CD14-positive monocyte (primary cell): ENCODE measurements at regions not wholly inside any gene's neighbourhood (a gene's known extent, or its start where the extent isn't known, plus 50 kb on each side); places are given as distances from the start of the nearest gene placed in this dataset.

Experiments used
- DNase-seq, 3 donors: peaks; one replicate each; pipeline ENCODE4 v3.0.0-alpha.2; 2011 to 2022
- H2AFZ ChIP-seq: 2 replicates; pipeline ENCODE4 v1.6.0; 2012; ENCODE audit warnings: mild to moderate bottlenecking, low read depth, low read length, inconsistent platforms; ENCODE audit not compliant: insufficient read depth, poor library complexity, severe bottlenecking
- H3K27ac ChIP-seq, 2 donors: 1 replicate in 1 of 2; 2 replicates in 1 of 2; pipeline ENCODE4 v1.5.1; 2012 to 2013; ENCODE audit warnings: low read length in 2 of 2, control low read depth in 1 of 2, inconsistent platforms in 1 of 2, low read depth in 1 of 2, mild to moderate bottlenecking in 1 of 2
- H3K27me3 ChIP-seq, 2 donors: one replicate each; pipeline versions ENCODE4 v1.6.0 to v1.6.1; 2011 to 2013; ENCODE audit warnings: low read length in 2 of 2; ENCODE audit not compliant: control insufficient read depth in 2 of 2, insufficient read depth in 2 of 2
- H3K36me3 ChIP-seq, 2 donors: replicated peaks in 1 of 2; 1 replicate in 1 of 2; 2 replicates in 1 of 2; pipeline versions ENCODE4 v1.5.1 to v1.6.1; 2012 to 2013; ENCODE audit warnings: low read length in 2 of 2, control low read depth in 1 of 2, inconsistent platforms in 1 of 2, mild to moderate bottlenecking in 1 of 2; ENCODE audit not compliant: insufficient read depth in 2 of 2, control insufficient read depth in 1 of 2
- H3K4me1 ChIP-seq, 2 donors: 1 replicate in 1 of 2; 2 replicates in 1 of 2; pipeline versions ENCODE4 v1.5.1 to v1.6.1; 2012 to 2013; ENCODE audit warnings: low read length in 2 of 2, control low read depth in 1 of 2, inconsistent platforms in 1 of 2, mild to moderate bottlenecking in 1 of 2, moderate library complexity in 1 of 2; ENCODE audit not compliant: insufficient read depth in 2 of 2, control insufficient read depth in 1 of 2
- H3K4me2 ChIP-seq: replicated peaks from 2 replicates; pipeline ENCODE3; 2012; ENCODE audit warnings: low read length, moderate library complexity, mild to moderate bottlenecking; ENCODE audit not compliant: poor library complexity, severe bottlenecking; ENCODE audit errors: extremely low read depth
- H3K4me3 ChIP-seq, 3 experiments: fragments of 200-600 bp in 1 of 3; sonication (generic) in 1 of 3; replicated peaks in 1 of 3; 1 replicate in 2 of 3; 2 replicates in 1 of 3; pipeline ENCODE4 v1.5.1; 2011 to 2013; ENCODE audit warnings: low read length in 3 of 3, mild to moderate bottlenecking in 3 of 3, control low read depth in 2 of 3, low read depth in 2 of 3, inconsistent platforms in 1 of 3, moderate library complexity in 1 of 3
- H3K79me2 ChIP-seq: 2 replicates; pipeline ENCODE4 v1.6.0; 2012; ENCODE audit warnings: mild to moderate bottlenecking, control low read depth, inconsistent platforms, low read length, moderate library complexity; ENCODE audit not compliant: insufficient read depth
- H3K9ac ChIP-seq: 2 replicates; pipeline ENCODE4 v1.6.0; 2017; ENCODE audit warnings: low read length, mild to moderate bottlenecking; ENCODE audit not compliant: insufficient read depth, poor library complexity, severe bottlenecking
- H3K9me3 ChIP-seq, 2 donors: replicated peaks in 1 of 2; 1 replicate in 1 of 2; 2 replicates in 1 of 2; pipeline versions ENCODE4 v1.5.1 to v1.6.1; 2012 to 2013; ENCODE audit warnings: low read length in 2 of 2, control low read depth in 1 of 2; ENCODE audit not compliant: control insufficient read depth in 1 of 2, insufficient read depth in 1 of 2
- H4K20me1 ChIP-seq: 2 replicates; pipeline ENCODE4 v1.6.0; 2012; ENCODE audit warnings: mild to moderate bottlenecking, low read length, control low read depth, moderate library complexity; ENCODE audit not compliant: insufficient read depth
- H3K27ac Mint-ChIP-seq, 7 donors: one replicate each; pipeline ENCODE4 v1.8.0; 2020; ENCODE audit warnings: mild to moderate bottlenecking in 7 of 7, mixed read lengths in 7 of 7, moderate library complexity in 6 of 7, inconsistent platforms in 2 of 7
- H3K27me3 Mint-ChIP-seq, 3 donors: one replicate each; pipeline ENCODE4 v1.8.0; 2021 to 2022; ENCODE audit warnings: low read depth in 3 of 3, mild to moderate bottlenecking in 3 of 3, mixed read lengths in 3 of 3, moderate library complexity in 3 of 3, inconsistent platforms in 1 of 3
- H3K36me3 Mint-ChIP-seq, 2 donors: one replicate each; pipeline ENCODE4 v1.8.0; 2020; ENCODE audit warnings: mixed read lengths in 2 of 2, inconsistent platforms in 1 of 2, mild to moderate bottlenecking in 1 of 2
- H3K4me1 Mint-ChIP-seq: one replicate; pipeline ENCODE4 v1.8.0; 2020; ENCODE audit warnings: mild to moderate bottlenecking, mixed read lengths
- H3K4me3 Mint-ChIP-seq, 2 donors: one replicate each; pipeline ENCODE4 v1.8.0; 2020; ENCODE audit warnings: mild to moderate bottlenecking in 2 of 2, mixed read lengths in 2 of 2, moderate library complexity in 1 of 2
- H3K9me3 Mint-ChIP-seq, 7 donors: one replicate each; pipeline ENCODE4 v1.8.0; 2020 to 2022; ENCODE audit warnings: mixed read lengths in 7 of 7, mild to moderate bottlenecking in 6 of 7, moderate library complexity in 6 of 7, inconsistent platforms in 2 of 7
- WGBS: methylation state at CpG from one replicate; pipeline ENCODE4 v1.1.5; 2013; ENCODE audit warnings: missing lambda C conversion rate; ENCODE audit not compliant: insufficient coverage; 5-methylcytosine and 5-hydroxymethylcytosine counted together
- intact Hi-C, 2 donors: fragments of 100-400 bp; cut with micrococcal nuclease; formaldehyde crosslinking; loops; one replicate each; pipeline versions ENCODE4 v1.15.0 to v1.15.1; 2023
- TF ChIP-seq, protein P1 (sequence below): fragments of 200-600 bp; IDR thresholded peaks from one replicate; pipeline ENCODE4 v1.8.0; 2022; ENCODE audit warnings: antibody characterized with exemption, mild to moderate bottlenecking

DNA sequence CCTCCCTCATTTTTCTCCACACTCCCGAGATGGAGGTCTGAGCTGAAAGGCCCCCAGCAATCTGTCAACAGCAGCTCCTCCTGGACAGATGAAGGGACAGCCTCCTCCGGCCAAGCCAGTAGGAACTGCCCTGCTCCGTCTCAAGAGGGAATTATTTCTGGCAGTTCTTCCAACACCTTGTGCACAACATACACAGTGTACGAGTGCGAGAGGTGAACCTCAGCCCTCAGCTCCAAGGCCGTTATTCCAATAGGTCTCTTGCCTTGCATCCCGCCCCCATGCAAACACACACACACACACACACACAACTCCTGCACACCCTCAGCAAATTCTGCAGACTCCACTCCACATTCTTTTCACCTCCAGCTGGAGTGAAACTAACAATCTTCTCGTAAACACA is 181.7 kb upstream of the FAR2 start:
- Mint-ChIP-seq H3K27me3 (peaks cover 0 to 4% (median 3%) of the 10 kb centered on the region in 3 donors), H3K36me3 (no peaks in the 10 kb centered on the region), H3K9me3 (peaks cover 0 to 2% (median 0%) of the 10 kb centered on the region in 7 donors), H3K4me1 (no peaks in the 10 kb centered on the region), H3K4me3 (no peak overlapping the region), H3K27ac (no peak overlapping the region)
- no peaks in the 10 kb centered on the region for H3K36me3 ChIP-seq
- DNase-seq, result no peak
- H3K4me3 ChIP-seq, result no peak overlapping the region
- no peak overlapping the region for H3K4me2 ChIP-seq
- 100% methylated on average over 6 of the region's 8 CpGs for WGBS
- no peaks in the 10 kb centered on the region for H3K27me3 ChIP-seq
- H2AFZ ChIP-seq, result no peak overlapping the region
- intact Hi-C loops, result no loop called here
- no peaks in the 10 kb centered on the region for H3K9me3 ChIP-seq
- H3K9ac ChIP-seq, result no peak overlapping the region
- H4K20me1 ChIP-seq, result no peaks in the 10 kb centered on the region
- no peaks in the 10 kb centered on the region for H3K79me2 ChIP-seq
- H3K4me1 ChIP-seq, result no peaks in the 10 kb centered on the region
- H3K27ac ChIP-seq, result no peak overlapping the region
- TF ChIP-seq, protein P1, sequence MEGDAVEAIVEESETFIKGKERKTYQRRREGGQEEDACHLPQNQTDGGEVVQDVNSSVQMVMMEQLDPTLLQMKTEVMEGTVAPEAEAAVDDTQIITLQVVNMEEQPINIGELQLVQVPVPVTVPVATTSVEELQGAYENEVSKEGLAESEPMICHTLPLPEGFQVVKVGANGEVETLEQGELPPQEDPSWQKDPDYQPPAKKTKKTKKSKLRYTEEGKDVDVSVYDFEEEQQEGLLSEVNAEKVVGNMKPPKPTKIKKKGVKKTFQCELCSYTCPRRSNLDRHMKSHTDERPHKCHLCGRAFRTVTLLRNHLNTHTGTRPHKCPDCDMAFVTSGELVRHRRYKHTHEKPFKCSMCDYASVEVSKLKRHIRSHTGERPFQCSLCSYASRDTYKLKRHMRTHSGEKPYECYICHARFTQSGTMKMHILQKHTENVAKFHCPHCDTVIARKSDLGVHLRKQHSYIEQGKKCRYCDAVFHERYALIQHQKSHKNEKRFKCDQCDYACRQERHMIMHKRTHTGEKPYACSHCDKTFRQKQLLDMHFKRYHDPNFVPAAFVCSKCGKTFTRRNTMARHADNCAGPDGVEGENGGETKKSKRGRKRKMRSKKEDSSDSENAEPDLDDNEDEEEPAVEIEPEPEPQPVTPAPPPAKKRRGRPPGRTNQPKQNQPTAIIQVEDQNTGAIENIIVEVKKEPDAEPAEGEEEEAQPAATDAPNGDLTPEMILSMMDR, result no peak

DNA sequence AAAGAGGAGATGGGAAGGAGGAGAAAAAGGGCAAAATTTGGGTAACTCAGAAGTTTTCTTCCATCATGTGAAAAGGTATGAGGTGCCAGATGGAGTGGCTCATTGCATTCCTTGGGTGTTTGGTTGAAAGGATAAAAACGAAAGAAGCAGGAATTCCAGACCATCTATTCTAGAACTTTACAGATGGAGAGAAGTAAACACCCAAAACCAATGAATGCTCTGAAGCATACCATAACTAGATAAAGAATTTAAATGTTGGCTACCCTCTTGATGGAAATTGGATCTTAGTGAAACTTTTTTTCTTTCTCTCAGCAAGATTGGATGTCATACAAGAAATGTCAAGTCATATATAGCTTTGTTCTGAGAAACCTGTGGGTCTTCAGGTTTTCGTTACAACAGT is 175.6 kb upstream of the FAR2 start:
- H3K4me2 ChIP-seq, result no peak overlapping the region
- no peak overlapping the region for H3K27ac ChIP-seq
- no peaks in the 10 kb centered on the region for H3K9me3 ChIP-seq
- no peaks in the 10 kb centered on the region for H3K27me3 ChIP-seq
- H3K36me3 ChIP-seq, result no peaks in the 10 kb centered on the region
- Mint-ChIP-seq H3K9me3 (peaks cover 0 to 2% (median under 1%) of the 10 kb centered on the region in 7 donors), H3K4me1 (no peaks in the 10 kb centered on the region), H3K36me3 (no peaks in the 10 kb centered on the region), H3K27me3 (peaks cover 0 to 2% (median 0%) of the 10 kb centered on the region in 3 donors), H3K27ac (no peak overlapping the region), H3K4me3 (no peak overlapping the region)
- H3K4me3 ChIP-seq, result no peak overlapping the region
- intact Hi-C loops, result no loop called here
- DNase-seq, result no peak
- H3K79me2 ChIP-seq, result no peaks in the 10 kb centered on the region
- no peak overlapping the region for H2AFZ ChIP-seq
- 100% methylated on average over 1 of the region's 2 CpGs for WGBS
- H4K20me1 ChIP-seq, result no peaks in the 10 kb centered on the region
- no peaks in the 10 kb centered on the region for H3K4me1 ChIP-seq
- H3K9ac ChIP-seq, result no peak overlapping the region
- TF ChIP-seq, protein P1, result no peak
